Endothelial cell of umbilical vein (primary cell): ENCODE measurements at regions not wholly inside any gene's neighbourhood (a gene's known extent, or its start where the extent isn't known, plus 50 kb on each side); places are given as distances from the start of the nearest gene placed in this dataset.

Experiments used
- BruUV-seq: library from RNA; stranded (reverse); fragments of 400-500 nt; replicated peaks from 2 replicates; lab custom pipeline; 2021; lab: Mats Ljungman, UMichigan
- CTCF ChIA-PET: fragments of 300-600, 350-600 bp; sonication (Branson Sonifier 250); formaldehyde crosslinking; loops from one replicate; lab custom pipeline; 2021; ENCODE audit warnings: antibody characterized with exemption, inconsistent platforms; lab: Charles Lee
- POLR2A ChIA-PET: fragments of 300-600, 350-600 bp; sonication (Branson Sonifier 250); formaldehyde crosslinking; loops from one replicate; lab custom pipeline; 2021; ENCODE audit warnings: antibody characterized with exemption, inconsistent platforms; lab: Charles Lee
- DNase-seq: peaks from one replicate; pipeline ENCODE4 v3.0.0-alpha.2; 2011; ENCODE audit warnings: low read depth, low spot score
- FAIRE-seq: peaks from 2 replicates; lab custom pipeline; 2011; peaks lifted over from hg19 to GRCh38; lab: Jason Lieb, UNC
- H2AFZ ChIP-seq: 2 replicates; pipeline ENCODE4 v1.6.0; 2012; ENCODE audit warnings: low read depth, low read length, control low read depth, inconsistent platforms
- H3K27ac ChIP-seq: 2 replicates; pipeline ENCODE4 v1.5.1; 2011; ENCODE audit warnings: low read depth, mild to moderate bottlenecking, control low read depth, low read length, moderate library complexity; ENCODE audit not compliant: insufficient read depth
- H3K27me3 ChIP-seq, 2 experiments: 2 replicates each; pipeline versions ENCODE4 v1.6.0 to v1.6.1; 2011; ENCODE audit warnings: low read length in 2 of 2, mixed read lengths in 1 of 2; ENCODE audit not compliant: control insufficient read depth in 2 of 2, insufficient read depth in 2 of 2
- H3K36me3 ChIP-seq, 2 experiments: 2 replicates in 1 of 2; 3 replicates in 1 of 2; pipeline ENCODE4 v1.5.1; 2011; ENCODE audit warnings: low read length in 2 of 2, mild to moderate bottlenecking in 1 of 2, moderate library complexity in 1 of 2; ENCODE audit not compliant: control insufficient read depth in 2 of 2, insufficient read depth in 2 of 2; ENCODE audit errors: extremely low read depth in 1 of 2
- H3K4me1 ChIP-seq: 3 replicates; pipeline ENCODE4 v1.5.1; 2011; ENCODE audit warnings: mild to moderate bottlenecking, low read length; ENCODE audit not compliant: control insufficient read depth, insufficient read depth; ENCODE audit errors: extremely low read depth
- H3K4me2 ChIP-seq: 2 replicates; pipeline ENCODE4 v1.6.1; 2011; ENCODE audit warnings: low read length, control low read depth, mixed read lengths; ENCODE audit not compliant: insufficient read depth
- H3K4me3 ChIP-seq, 3 experiments: fragments of 200-600 bp in 1 of 3; sonication (generic), shearing (Covaris generic) in 1 of 3; replicated peaks in 1 of 3; 2 replicates each; pipeline ENCODE4 v1.5.1; 2011 to 2016; ENCODE audit warnings: control low read depth in 3 of 3, low read length in 3 of 3, mild to moderate bottlenecking in 2 of 3, inconsistent platforms in 1 of 3, low read depth in 1 of 3, moderate library complexity in 1 of 3; ENCODE audit not compliant: insufficient read depth in 1 of 3
- H3K79me2 ChIP-seq: 2 replicates; pipeline ENCODE4 v1.6.0; 2012; ENCODE audit warnings: low read length, inconsistent platforms; ENCODE audit not compliant: control insufficient read depth, insufficient read depth
- H3K9ac ChIP-seq: replicated peaks from 2 replicates; pipeline ENCODE3; 2011; ENCODE audit warnings: low read length, control low read depth; ENCODE audit not compliant: insufficient read depth; ENCODE audit errors: extremely low read depth
- H3K9me1 ChIP-seq: replicated peaks from 3 replicates; pipeline ENCODE4 v1.6.0; 2011; ENCODE audit warnings: mild to moderate bottlenecking, low read length; ENCODE audit not compliant: control insufficient read depth, insufficient read depth; ENCODE audit errors: extremely low read depth
- H3K9me3 ChIP-seq: replicated peaks from 2 replicates; pipeline ENCODE4 v1.5.1; 2012; ENCODE audit warnings: low read length, inconsistent platforms; ENCODE audit not compliant: control insufficient read depth, insufficient read depth
- H4K20me1 ChIP-seq: replicated peaks from 2 replicates; pipeline ENCODE3; 2011; ENCODE audit warnings: mild to moderate bottlenecking, low read length; ENCODE audit not compliant: control insufficient read depth, insufficient read depth; ENCODE audit errors: extremely low read depth
- EZH2 ChIP-seq: IDR thresholded peaks from 2 replicates; pipeline ENCODE4 v1.6.1; 2012; ENCODE audit warnings: borderline replicate concordance, low read depth, mild to moderate bottlenecking, moderate library complexity, low read length, inconsistent platforms; ENCODE audit not compliant: severe bottlenecking
- FOS ChIP-seq: IDR thresholded peaks from 2 replicates; pipeline ENCODE4 v1.6.1; 2011; ENCODE audit warnings: mild to moderate bottlenecking, low read length, moderate library complexity, borderline replicate concordance; ENCODE audit not compliant: insufficient read depth
- GATA2 ChIP-seq: IDR thresholded peaks from 2 replicates; pipeline ENCODE4 v1.7.0; 2011; ENCODE audit warnings: low read depth, mild to moderate bottlenecking, moderate library complexity, mixed read lengths, low read length; ENCODE audit not compliant: insufficient read length, insufficient read depth
- JUN ChIP-seq: IDR thresholded peaks from 2 replicates; pipeline ENCODE4 v1.6.1; 2011; ENCODE audit warnings: borderline replicate concordance, low read depth; ENCODE audit not compliant: insufficient read length, insufficient read depth
- MYC ChIP-seq: IDR thresholded peaks from one replicate; pipeline ENCODE4 v1.6.1; 2011; ENCODE audit warnings: mild to moderate bottlenecking, low read depth, low read length
- POLR2A ChIP-seq: IDR thresholded peaks from 2 replicates; pipeline ENCODE4 v1.6.1; 2012; ENCODE audit warnings: low read depth, mild to moderate bottlenecking, control low read depth, low read length
- POLR2AphosphoS5 ChIP-seq: IDR thresholded peaks from 2 replicates; pipeline ENCODE4 v1.6.1; 2012; ENCODE audit warnings: low read depth, mild to moderate bottlenecking, control low read depth, low read length, moderate library complexity; ENCODE audit not compliant: insufficient read depth
- dilution Hi-C: fragments of 300-500 bp; cut with MboI; formaldehyde crosslinking; loops from one replicate; pipeline ENCODE4 v1.15.0; 2019; ENCODE audit warnings: low sequenced_read_pairs; ENCODE audit not compliant: extremely low pct_ligation_motif_present
- intact Hi-C: fragments of 100-400 bp; cut with micrococcal nuclease; formaldehyde crosslinking; loops from one replicate; pipeline ENCODE4 v1.10.0; 2022
- TF ChIP-seq, protein P1 (sequence below), 2 donors: IDR thresholded peaks; 1 replicate in 1 of 2; 2 replicates in 1 of 2; pipeline ENCODE4 v1.5.1; 2011; ENCODE audit warnings: low read length in 2 of 2, mild to moderate bottlenecking in 2 of 2, moderate library complexity in 2 of 2, control low read depth in 1 of 2, inconsistent platforms in 1 of 2, low read depth in 1 of 2; ENCODE audit not compliant: insufficient read depth in 1 of 2; ENCODE audit errors: extremely low read depth in 1 of 2
- TF ChIP-seq, protein P2 (sequence below): IDR thresholded peaks from 2 replicates; pipeline ENCODE4 v1.6.1; 2011; ENCODE audit not compliant: insufficient read depth, insufficient read length

DNA sequence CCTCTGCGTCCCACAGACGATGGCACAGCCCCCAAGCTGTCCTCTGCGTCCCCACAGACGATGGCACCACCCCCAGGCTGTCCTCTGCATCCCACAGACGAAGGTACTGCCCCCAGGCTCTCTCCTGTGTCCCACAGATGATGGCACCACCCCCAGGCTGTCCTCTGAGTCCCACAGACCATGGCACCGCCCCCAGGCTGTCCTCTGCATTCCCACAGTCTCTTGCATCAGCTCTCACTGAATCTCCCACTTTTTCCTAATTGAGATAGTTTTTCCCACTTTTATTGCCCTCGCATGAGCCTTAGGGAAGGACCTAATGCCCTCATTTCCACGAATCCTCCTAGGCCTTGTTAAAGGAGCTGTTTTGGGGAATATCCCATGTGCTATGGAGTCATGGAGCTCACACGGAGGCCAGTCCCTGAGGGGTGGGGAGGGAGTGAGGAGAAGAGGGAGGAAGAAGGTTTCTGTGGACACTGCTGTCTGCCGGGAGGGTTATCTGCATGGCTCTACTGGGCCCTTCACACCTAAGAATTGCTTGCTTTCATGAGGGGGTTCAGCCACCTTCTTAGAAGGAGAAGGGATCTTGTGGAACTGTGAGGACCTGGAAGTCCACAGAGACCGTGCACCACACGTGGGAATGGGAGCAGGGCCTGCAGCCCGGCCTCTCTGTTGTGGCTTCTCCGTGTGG, 58.2 kb upstream of the PTCH1 start:
- intact Hi-C loops: loop anchor here (5.0 kb wide), 2 partner anchors 302 to 308 kb away; partner anchors contain the start of gene ERCC6L2
- H3K27ac ChIP-seq: no peak overlapping the region
- H3K27me3 ChIP-seq: peaks cover 4 to 8% of the 10 kb centered on the region in 2 experiments
- peaks cover 11% of the 10 kb centered on the region for H3K4me1 ChIP-seq
- no peaks in the 10 kb centered on the region for H3K9me3 ChIP-seq
- H4K20me1 ChIP-seq: no peaks in the 10 kb centered on the region
- DNase-seq (no peak), FAIRE-seq (no peak)
- no peaks in the 10 kb centered on the region for H3K9me1 ChIP-seq
- TF ChIP-seq GATA2: no peak
- TF ChIP-seq FOS: no peak
- TF ChIP-seq POLR2A: no peak
- TF ChIP-seq, protein P1, sequence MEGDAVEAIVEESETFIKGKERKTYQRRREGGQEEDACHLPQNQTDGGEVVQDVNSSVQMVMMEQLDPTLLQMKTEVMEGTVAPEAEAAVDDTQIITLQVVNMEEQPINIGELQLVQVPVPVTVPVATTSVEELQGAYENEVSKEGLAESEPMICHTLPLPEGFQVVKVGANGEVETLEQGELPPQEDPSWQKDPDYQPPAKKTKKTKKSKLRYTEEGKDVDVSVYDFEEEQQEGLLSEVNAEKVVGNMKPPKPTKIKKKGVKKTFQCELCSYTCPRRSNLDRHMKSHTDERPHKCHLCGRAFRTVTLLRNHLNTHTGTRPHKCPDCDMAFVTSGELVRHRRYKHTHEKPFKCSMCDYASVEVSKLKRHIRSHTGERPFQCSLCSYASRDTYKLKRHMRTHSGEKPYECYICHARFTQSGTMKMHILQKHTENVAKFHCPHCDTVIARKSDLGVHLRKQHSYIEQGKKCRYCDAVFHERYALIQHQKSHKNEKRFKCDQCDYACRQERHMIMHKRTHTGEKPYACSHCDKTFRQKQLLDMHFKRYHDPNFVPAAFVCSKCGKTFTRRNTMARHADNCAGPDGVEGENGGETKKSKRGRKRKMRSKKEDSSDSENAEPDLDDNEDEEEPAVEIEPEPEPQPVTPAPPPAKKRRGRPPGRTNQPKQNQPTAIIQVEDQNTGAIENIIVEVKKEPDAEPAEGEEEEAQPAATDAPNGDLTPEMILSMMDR (IDR thresholded peaks at IDR 0.05; ENCODE audit: extremely low read depth in 1 of 2, insufficient read depth in 1 of 2, low read depth in 1 of 2, low read length in 2 of 2): no peak
- TF ChIP-seq JUN: no peak
- H2AFZ ChIP-seq: no peak overlapping the region
- ChIA-PET POLR2A (no interaction called here), CTCF (no interaction called here)
- H3K4me3 ChIP-seq: no peak overlapping the region
- no TSS peak for BruUV-seq
- dilution Hi-C loops: no loop called here
- H3K36me3 ChIP-seq: no peaks in the 10 kb centered on the region
- no peak overlapping the region for H3K9ac ChIP-seq
- H3K4me2 ChIP-seq: no peak overlapping the region
- H3K79me2 ChIP-seq: no peaks in the 10 kb centered on the region

DNA sequence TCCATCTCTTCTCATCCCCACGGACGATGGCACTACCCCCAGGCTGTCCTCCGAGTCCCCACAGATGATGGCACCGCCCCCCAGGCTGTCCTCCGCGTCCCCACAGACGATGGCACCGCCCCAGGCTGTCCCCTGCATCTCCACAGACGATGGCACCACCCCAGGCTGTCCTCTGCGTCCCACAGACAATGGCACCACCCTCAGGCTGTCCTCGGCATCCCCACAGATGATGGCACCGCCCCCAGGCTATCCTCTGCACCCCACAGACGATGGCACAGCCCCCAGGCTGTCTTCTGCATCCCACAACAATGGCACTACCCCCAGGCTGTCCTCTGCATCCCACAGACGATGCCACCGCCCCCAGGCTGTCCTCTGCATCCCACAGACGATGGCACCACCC, 57.4 kb upstream of the PTCH1 start:
- Histone ChIP-seq H2AFZ (no peak overlapping the region), H3K9me1 (no peaks in the 10 kb centered on the region), H3K79me2 (no peaks in the 10 kb centered on the region), H3K4me3 (no peak overlapping the region), H3K4me1 (peaks cover 14% of the 10 kb centered on the region), H3K4me2 (no peak overlapping the region), H3K27ac (no peak overlapping the region), H3K9ac (no peak overlapping the region), H3K36me3 (no peaks in the 10 kb centered on the region), H3K9me3 (no peaks in the 10 kb centered on the region), H4K20me1 (no peaks in the 10 kb centered on the region), H3K27me3 (peaks cover 2 to 5% of the 10 kb centered on the region in 2 experiments)
- BruUV-seq: no TSS peak
- POLR2A ChIA-PET: no interaction called here
- CTCF ChIA-PET: no interaction called here
- dilution Hi-C loops: no loop called here
- no peak for DNase-seq
- FAIRE-seq: no peak
- intact Hi-C loops: loop anchor here (5.0 kb wide), 2 partner anchors 303 to 307 kb away; partner anchors contain the start of gene ERCC6L2
- TF ChIP-seq, protein P1 (IDR thresholded peaks at IDR 0.05; ENCODE audit: extremely low read depth in 1 of 2, insufficient read depth in 1 of 2, low read depth in 1 of 2, low read length in 2 of 2): no peak
- no peak for TF ChIP-seq GATA2
- TF ChIP-seq JUN: no peak
- TF ChIP-seq EZH2: no peak
- TF ChIP-seq MYC: no peak
- TF ChIP-seq, protein P2, sequence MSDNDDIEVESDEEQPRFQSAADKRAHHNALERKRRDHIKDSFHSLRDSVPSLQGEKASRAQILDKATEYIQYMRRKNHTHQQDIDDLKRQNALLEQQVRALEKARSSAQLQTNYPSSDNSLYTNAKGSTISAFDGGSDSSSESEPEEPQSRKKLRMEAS: no peak
- TF ChIP-seq POLR2AphosphoS5: no peak
- no peak for TF ChIP-seq POLR2A
- no peak for TF ChIP-seq FOS
